Stromal cell of bone marrow (primary cell): ENCODE measurements at regions not wholly inside any gene's neighbourhood (a gene's known extent, or its start where the extent isn't known, plus 50 kb on each side); places are given as distances from the start of the nearest gene placed in this dataset.

Source experiments
- DNase-seq: peaks from one replicate; pipeline ENCODE4 v3.0.0-alpha.2; 2012; ENCODE audit warnings: low read depth

- no peak for DNase-seq
These were observed 218.3 kb downstream of the GLI2 start for GRCh38 chr2:120953843-120954584.

DNA sequence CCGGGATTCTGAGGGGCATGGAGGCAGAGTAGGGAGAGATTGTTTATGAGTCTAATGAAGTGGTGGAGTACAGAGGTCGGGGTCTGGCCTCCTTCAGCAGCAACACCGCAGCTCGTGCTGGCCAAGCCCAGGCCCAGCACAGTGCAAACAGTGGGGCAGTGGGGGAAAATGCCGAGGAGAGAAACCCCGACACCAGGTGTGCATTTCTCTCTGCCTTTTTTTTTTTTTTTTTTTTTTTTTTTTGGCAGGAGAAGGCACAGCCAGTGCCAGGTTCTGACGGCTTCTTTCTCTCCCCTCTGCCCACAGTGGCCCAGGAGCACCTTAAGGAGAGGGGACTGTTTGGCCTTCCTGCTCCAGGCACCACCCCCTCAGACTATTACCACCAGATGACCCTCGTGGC is 219.3 kb downstream of the GLI2 start:
- no peak for DNase-seq

GRCh38 chr2:120955427-120955826 is 219.8 kb downstream of the GLI2 start:
- no peak for DNase-seq

GRCh38 chr2:120956486-120957156 is 221.0 kb downstream of the GLI2 start:
- DNase-seq, result no peak

GRCh38 chr2:120957905-120958304 is 222.2 kb downstream of the GLI2 start:
- DNase-seq, result no peak

GRCh38 chr2:120958623-120959366 is 223.1 kb downstream of the GLI2 start:
- no peak for DNase-seq

GRCh38 chr2:120959426-120959825 is 223.8 kb downstream of the GLI2 start:
- DNase-seq, result no peak

- no peak for DNase-seq
These were observed 225.2 kb downstream of the GLI2 start for GRCh38 chr2:120960770-120961366.

DNA sequence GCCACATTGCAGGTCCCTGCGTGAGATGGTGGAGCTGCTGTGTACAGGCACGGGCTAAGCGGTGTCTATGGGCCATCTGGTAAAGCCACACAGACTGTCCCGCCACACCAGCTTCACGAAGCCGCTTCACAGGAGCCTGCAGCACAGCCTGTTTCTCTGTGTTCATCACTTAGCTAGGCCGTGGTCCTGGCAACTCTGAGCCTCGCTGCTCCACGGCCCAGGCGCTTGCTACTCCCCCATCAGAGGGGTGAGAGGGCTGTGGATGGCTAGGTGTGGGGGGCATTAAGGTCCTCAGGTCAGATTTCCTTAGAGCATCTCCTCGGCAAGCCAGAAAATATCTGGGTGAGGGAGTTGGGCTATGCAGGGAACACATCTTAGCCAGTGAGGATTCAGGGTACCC is 225.7 kb downstream of the GLI2 start:
- DNase-seq, result no peak

- no peak for DNase-seq
These were observed 228.5 kb downstream of the GLI2 start for GRCh38 chr2:120963997-120964705.

GRCh38 chr2:120964819-120965218 is 229.2 kb downstream of the GLI2 start:
- DNase-seq, result no peak

DNA sequence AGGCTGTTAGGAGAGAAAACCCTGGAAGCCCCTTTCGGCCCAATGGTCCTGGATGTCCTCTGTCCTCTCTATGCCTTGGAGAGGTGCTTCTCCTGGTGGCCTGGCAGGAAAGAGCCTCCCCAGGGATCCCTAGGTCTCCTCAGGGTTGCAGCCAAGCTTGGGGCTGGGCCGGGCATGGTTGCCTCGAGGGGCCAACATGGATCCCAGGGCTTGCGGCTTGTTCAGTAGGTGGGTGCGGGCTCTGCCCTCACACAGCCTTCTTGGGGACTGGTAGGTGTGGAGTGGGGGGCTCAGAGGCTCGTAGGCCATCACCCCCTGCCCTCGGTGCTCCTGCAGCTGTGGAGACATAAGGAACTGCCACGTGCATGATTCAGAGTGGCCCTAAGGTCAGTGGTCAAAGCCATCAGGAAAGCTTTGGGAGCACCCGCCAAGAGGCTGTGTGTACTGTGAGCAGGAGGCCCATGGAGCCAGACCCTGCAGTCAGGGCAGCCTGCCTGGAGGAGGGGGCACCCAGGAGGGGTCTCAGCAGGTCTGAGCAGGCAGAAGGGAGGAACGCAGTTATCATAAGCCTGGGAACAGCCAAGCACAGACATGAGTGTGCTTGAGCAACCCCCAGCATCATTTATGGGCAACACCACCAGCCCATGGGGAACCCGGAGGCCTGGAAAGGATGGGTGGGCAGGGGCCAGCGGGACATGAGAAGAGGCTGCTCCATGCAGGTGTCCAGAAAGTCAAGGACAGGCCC is 231.0 kb downstream of the GLI2 start:
- no peak for DNase-seq

GRCh38 chr2:120968307-120969015 is 232.8 kb downstream of the GLI2 start:
- DNase-seq, result no peak

- no peak for DNase-seq
These were observed 234.1 kb downstream of the GLI2 start for GRCh38 chr2:120969613-120970355.

DNA sequence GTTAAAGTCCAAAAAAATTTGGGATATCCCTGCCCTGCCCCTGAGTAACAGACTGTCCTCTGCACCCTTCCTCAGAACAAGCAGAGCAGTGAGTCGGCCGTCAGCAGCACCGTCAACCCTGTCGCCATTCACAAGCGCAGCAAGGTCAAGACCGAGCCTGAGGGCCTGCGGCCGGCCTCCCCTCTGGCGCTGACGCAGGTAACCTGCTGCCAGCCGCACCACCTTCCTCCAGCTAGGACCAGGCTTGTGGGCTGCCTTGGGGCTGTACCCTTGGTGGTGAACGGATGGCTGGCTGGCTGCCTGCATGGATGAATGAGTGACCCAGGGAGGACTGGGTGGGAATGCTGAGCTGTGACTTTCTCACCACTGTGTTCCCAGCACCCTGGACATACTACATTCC is 236.2 kb downstream of the GLI2 start:
- DNase-seq, result no peak

DNA sequence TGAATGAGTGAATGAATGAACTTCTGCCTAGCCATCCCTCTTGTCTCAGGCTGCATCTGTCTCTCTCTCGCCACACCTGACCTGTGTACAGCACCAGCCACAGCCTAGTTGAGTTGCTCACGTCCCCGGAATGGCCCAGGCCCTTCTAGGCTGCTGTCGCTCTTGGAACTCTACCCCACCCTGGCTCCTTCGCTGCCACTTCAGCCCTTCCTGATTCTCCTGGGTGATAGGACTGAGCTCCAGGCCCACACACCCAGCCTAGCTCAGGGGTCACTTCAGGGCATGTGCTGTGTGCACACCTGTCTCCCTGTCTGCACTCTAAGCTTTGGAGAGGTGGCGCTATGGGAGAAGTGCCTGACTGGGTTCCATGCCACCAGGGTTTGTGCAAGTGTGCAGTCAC is 236.6 kb downstream of the GLI2 start:
- DNase-seq, result no peak

- no peak for DNase-seq
These were observed 237.5 kb downstream of the GLI2 start for GRCh38 chr2:120973196-120973595.

DNA sequence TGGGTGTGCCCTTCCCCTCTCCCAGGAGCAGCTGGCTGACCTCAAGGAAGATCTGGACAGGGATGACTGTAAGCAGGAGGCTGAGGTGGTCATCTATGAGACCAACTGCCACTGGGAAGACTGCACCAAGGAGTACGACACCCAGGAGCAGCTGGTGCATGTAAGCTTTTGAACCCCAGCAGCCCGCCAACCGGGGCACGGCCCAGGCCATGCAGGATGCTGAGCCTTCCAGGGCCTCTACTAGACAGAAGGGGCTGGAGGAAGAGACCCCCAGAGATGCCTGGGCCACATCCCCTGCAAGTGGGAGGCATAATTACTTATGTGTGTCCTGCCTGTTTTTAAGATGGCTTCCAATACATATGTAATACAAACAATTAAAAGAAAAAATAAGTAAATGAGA is 239.3 kb downstream of the GLI2 start:
- DNase-seq, result no peak

DNA sequence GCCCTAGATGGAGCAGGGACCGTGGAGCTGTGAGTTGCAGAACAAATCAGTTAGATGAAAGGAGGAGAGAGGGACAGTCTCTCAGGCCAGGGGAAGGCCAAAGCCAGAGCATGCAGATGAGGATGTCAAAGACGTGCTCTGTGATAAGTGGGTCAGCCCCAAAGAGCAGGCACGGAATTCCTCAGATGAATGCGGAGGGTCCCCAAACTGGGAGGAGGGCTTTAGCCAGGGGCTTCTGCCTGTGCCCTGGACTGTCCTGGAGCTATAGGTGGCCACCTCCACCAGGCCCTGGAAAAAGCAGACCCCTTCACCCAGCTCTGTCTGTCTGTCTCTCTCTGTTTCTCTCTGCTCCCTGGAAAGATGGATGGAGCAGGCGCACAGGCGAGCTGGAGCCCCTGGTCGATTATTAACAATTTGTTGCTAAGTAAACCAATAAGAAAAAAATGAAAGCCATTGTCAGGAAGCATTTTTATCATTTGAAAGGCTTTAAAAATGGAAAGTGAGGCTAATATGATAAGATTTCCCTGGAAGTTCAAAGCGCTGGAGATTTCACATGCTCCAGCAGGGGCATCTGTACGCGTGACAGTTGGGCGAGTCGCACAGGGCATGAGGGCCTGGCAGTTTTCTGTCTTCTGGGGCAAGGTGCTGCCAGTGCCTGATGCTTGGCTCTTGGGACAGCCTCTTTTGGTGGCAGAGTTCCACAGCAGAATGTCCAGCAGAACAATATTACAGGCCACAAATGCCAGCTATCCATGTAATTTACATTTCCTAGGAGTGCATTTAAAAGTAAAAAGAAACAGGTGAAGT is 241.0 kb downstream of the GLI2 start:
- DNase-seq, result no peak
